ENCODE measurements at regions not wholly inside any gene's neighbourhood (a gene's known extent, or its start where the extent isn't known, plus 50 kb on each side); places are given as distances from the start of the nearest gene placed in this dataset.

GRCh38 chr15:95262866-95263564, 1031.7 kb downstream of the MCTP2 start:
- no peak overlapping the region for H3K27ac Mint-ChIP-seq
- H3K27me3 Mint-ChIP-seq (ENCODE audit: low read depth): peaks cover 75% of the 10 kb centered on the region
- no peaks in the 10 kb centered on the region for H3K36me3 Mint-ChIP-seq (ENCODE audit: low read depth)
- no peak for DNase-seq (ENCODE audit: low spot score)
- H3K9me3 Mint-ChIP-seq: no peaks in the 10 kb centered on the region
- no peak overlapping the region for H3K4me3 Mint-ChIP-seq
- H3K4me1 Mint-ChIP-seq (ENCODE audit: low read depth): peaks cover 18% of the 10 kb centered on the region

GRCh38 chr15:95263751-95264150, 1032.4 kb downstream of the MCTP2 start:
- DNase-seq (ENCODE audit: low spot score): no peak
- Mint-ChIP-seq H3K27me3 (ENCODE audit: low read depth) (peaks cover 73% of the 10 kb centered on the region), H3K27ac (no peak overlapping the region), H3K36me3 (ENCODE audit: low read depth) (no peaks in the 10 kb centered on the region), H3K9me3 (no peaks in the 10 kb centered on the region), H3K4me1 (ENCODE audit: low read depth) (peaks cover 18% of the 10 kb centered on the region), H3K4me3 (no peak overlapping the region)

GRCh38 chr15:95265419-95265997, 1034.1 kb downstream of the MCTP2 start:
- no peak overlapping the region for H3K4me3 Mint-ChIP-seq

GRCh38 chr15:95266451-95267061, 1035.2 kb downstream of the MCTP2 start:
- Mint-ChIP-seq H3K36me3 (ENCODE audit: low read depth) (no peaks in the 10 kb centered on the region), H3K9me3 (no peaks in the 10 kb centered on the region), H3K27ac (no peak overlapping the region), H3K27me3 (ENCODE audit: low read depth) (peaks cover 52% of the 10 kb centered on the region), H3K4me1 (ENCODE audit: low read depth) (peaks cover 4% of the 10 kb centered on the region), H3K4me3 (no peak overlapping the region)
- no peak for DNase-seq (ENCODE audit: low spot score)

More at GRCh38 chr15:95265419-95265997, 1034.1 kb downstream of the MCTP2 start:
- Mint-ChIP-seq H3K27ac (no peak overlapping the region), H3K36me3 (ENCODE audit: low read depth) (no peaks in the 10 kb centered on the region), H3K4me1 (ENCODE audit: low read depth) (peaks cover 6% of the 10 kb centered on the region), H3K9me3 (no peaks in the 10 kb centered on the region), H3K27me3 (ENCODE audit: low read depth) (peaks cover 60% of the 10 kb centered on the region)
- no peak for DNase-seq (ENCODE audit: low spot score)

- no peaks in the 10 kb centered on the region for H3K36me3 Mint-ChIP-seq (ENCODE audit: low read depth)
- H3K4me3 Mint-ChIP-seq: no peak overlapping the region
- peaks cover 4% of the 10 kb centered on the region for H3K4me1 Mint-ChIP-seq (ENCODE audit: low read depth)
- no peak overlapping the region for H3K27ac Mint-ChIP-seq
- DNase-seq (ENCODE audit: low spot score): no peak
- no peaks in the 10 kb centered on the region for H3K9me3 Mint-ChIP-seq
- peaks cover 48% of the 10 kb centered on the region for H3K27me3 Mint-ChIP-seq (ENCODE audit: low read depth)
Observed at GRCh38 chr15:95267481-95267880, 1036.1 kb downstream of the MCTP2 start.

- Mint-ChIP-seq H3K36me3 (ENCODE audit: low read depth) (no peaks in the 10 kb centered on the region), H3K4me3 (no peak overlapping the region), H3K4me1 (ENCODE audit: low read depth) (peaks cover 4% of the 10 kb centered on the region), H3K9me3 (peaks cover 5% of the 10 kb centered on the region), H3K27ac (no peak overlapping the region), H3K27me3 (ENCODE audit: low read depth) (peaks cover 52% of the 10 kb centered on the region)
- no peak for DNase-seq (ENCODE audit: low spot score)
Observed at GRCh38 chr15:95269242-95270183, 1038.2 kb downstream of the MCTP2 start.

GRCh38 chr15:95274101-95274500, 1042.7 kb downstream of the MCTP2 start:
- H3K4me3 Mint-ChIP-seq: no peak overlapping the region
- no peak for DNase-seq (ENCODE audit: low spot score)
- peaks cover 3% of the 10 kb centered on the region for H3K4me1 Mint-ChIP-seq (ENCODE audit: low read depth)
- peaks cover 55% of the 10 kb centered on the region for H3K27me3 Mint-ChIP-seq (ENCODE audit: low read depth)
- H3K36me3 Mint-ChIP-seq (ENCODE audit: low read depth): no peaks in the 10 kb centered on the region
- peaks cover 5% of the 10 kb centered on the region for H3K9me3 Mint-ChIP-seq
- no peak overlapping the region for H3K27ac Mint-ChIP-seq

- H3K36me3 Mint-ChIP-seq (ENCODE audit: low read depth): no peaks in the 10 kb centered on the region
- H3K4me1 Mint-ChIP-seq (ENCODE audit: low read depth): peaks cover 9% of the 10 kb centered on the region
- H3K27ac Mint-ChIP-seq: no peak overlapping the region
- H3K9me3 Mint-ChIP-seq: peaks cover 5% of the 10 kb centered on the region
- H3K4me3 Mint-ChIP-seq: no peak overlapping the region
- peaks cover 74% of the 10 kb centered on the region for H3K27me3 Mint-ChIP-seq (ENCODE audit: low read depth)
- DNase-seq (ENCODE audit: low spot score): no peak
Observed at GRCh38 chr15:95277266-95277665, 1045.9 kb downstream of the MCTP2 start.

- Mint-ChIP-seq H3K27ac (no peak overlapping the region), H3K4me1 (ENCODE audit: low read depth) (peaks cover 18% of the 10 kb centered on the region), H3K4me3 (no peak overlapping the region), H3K27me3 (ENCODE audit: low read depth) (peaks cover 72% of the 10 kb centered on the region), H3K9me3 (no peaks in the 10 kb centered on the region), H3K36me3 (ENCODE audit: low read depth) (peaks cover 2% of the 10 kb centered on the region)
- no peak for DNase-seq (ENCODE audit: low spot score)
Observed at GRCh38 chr15:95278532-95279245, 1047.3 kb downstream of the MCTP2 start.

GRCh38 chr15:95279277-95280019, 1048.1 kb downstream of the MCTP2 start:
- no peak overlapping the region for H3K27ac Mint-ChIP-seq
- DNase-seq (ENCODE audit: low spot score): no peak
- peaks cover 24% of the 10 kb centered on the region for H3K4me1 Mint-ChIP-seq (ENCODE audit: low read depth)
- H3K4me3 Mint-ChIP-seq: no peak overlapping the region
- H3K9me3 Mint-ChIP-seq: no peaks in the 10 kb centered on the region
- H3K27me3 Mint-ChIP-seq (ENCODE audit: low read depth): peaks cover 66% of the 10 kb centered on the region
- H3K36me3 Mint-ChIP-seq (ENCODE audit: low read depth): peaks cover 2% of the 10 kb centered on the region

- Mint-ChIP-seq H3K4me1 (ENCODE audit: low read depth) (peaks cover 35% of the 10 kb centered on the region), H3K27ac (no peak overlapping the region)
Observed at GRCh38 chr15:95280711-95281110, 1049.3 kb downstream of the MCTP2 start.

GRCh38 chr15:95281470-95281869, 1049.0 kb upstream of the NR2F2 start:
- H3K4me3 Mint-ChIP-seq: no peak overlapping the region
- H3K4me1 Mint-ChIP-seq (ENCODE audit: low read depth): peaks cover 42% of the 10 kb centered on the region
- H3K27me3 Mint-ChIP-seq (ENCODE audit: low read depth): peaks cover 51% of the 10 kb centered on the region
- H3K36me3 Mint-ChIP-seq (ENCODE audit: low read depth): peaks cover 2% of the 10 kb centered on the region
- H3K27ac Mint-ChIP-seq: no peak overlapping the region
- no peak for DNase-seq (ENCODE audit: low spot score)
- no peaks in the 10 kb centered on the region for H3K9me3 Mint-ChIP-seq

More at GRCh38 chr15:95280711-95281110, 1049.3 kb downstream of the MCTP2 start:
- Mint-ChIP-seq H3K27me3 (ENCODE audit: low read depth) (peaks cover 57% of the 10 kb centered on the region), H3K36me3 (ENCODE audit: low read depth) (peaks cover 2% of the 10 kb centered on the region), H3K9me3 (no peaks in the 10 kb centered on the region), H3K4me3 (no peak overlapping the region)
- no peak for DNase-seq (ENCODE audit: low spot score)

GRCh38 chr15:95284492-95284891, 1046.0 kb upstream of the NR2F2 start:
- Mint-ChIP-seq H3K27ac (peak overlapping the region; percentile 75), H3K4me1 (ENCODE audit: low read depth) (peaks cover 64% of the 10 kb centered on the region), H3K4me3 (peak overlapping the region; percentile 37), H3K9me3 (no peaks in the 10 kb centered on the region), H3K36me3 (ENCODE audit: low read depth) (peaks cover 5% of the 10 kb centered on the region), H3K27me3 (ENCODE audit: low read depth) (peaks cover 52% of the 10 kb centered on the region)
- DNase-seq (ENCODE audit: low spot score): no peak
